ENCODE measurements at regions not wholly inside any gene's neighbourhood (a gene's known extent, or its start where the extent isn't known, plus 50 kb on each side); places are given as distances from the start of the nearest gene placed in this dataset.

GRCh38 chr3:34650131-34650530, 851.7 kb downstream of the PDCD6IP start:
- H4K20me1 ChIP-seq (ENCODE audit: control insufficient read depth, insufficient read depth, low read length, poor library complexity, severe bottlenecking): no peaks in the 10 kb centered on the region
- H3K4me1 ChIP-seq (ENCODE audit: control insufficient read depth in 2 of 2, insufficient read depth in 2 of 2, low read length in 2 of 2): no peaks in the 10 kb centered on the region
- intact Hi-C loops (cut with micrococcal nuclease): no loop called here
- Mint-ChIP-seq H3K27me3 (no peaks in the 10 kb centered on the region), H3K9me3 (ENCODE audit: insufficient read depth) (no peaks in the 10 kb centered on the region), H3K4me3 (no peak overlapping the region), H3K4me1 (no peaks in the 10 kb centered on the region), H3K27ac (no peak overlapping the region)
- TF ChIP-seq CTCF (IDR thresholded peaks at IDR 0.05) (no peak), EZH2 (IDR thresholded peaks at IDR 0.05; ENCODE audit: borderline replicate concordance, insufficient read depth, low read depth, low read length, poor library complexity, severe bottlenecking) (no peak)
- no peak overlapping the region for H3K4me3 ChIP-seq (ENCODE audit: control extremely low read depth in 1 of 5, extremely low read depth in 1 of 5, insufficient read depth in 1 of 5, low read depth in 2 of 5, low read length in 4 of 5)
- H3K4me2 ChIP-seq (replicated peaks; ENCODE audit: low read depth, low read length, poor library complexity, severe bottlenecking): no peak overlapping the region
- no peak for DNase-seq
- H3K9me3 ChIP-seq (ENCODE audit: control extremely low read depth in 1 of 3, control insufficient read depth in 2 of 3, insufficient read depth in 1 of 3, low read length in 2 of 3): peaks cover 0 to 2% (median 0%) of the 10 kb centered on the region in 3 donors
- CTCF ChIA-PET: no interaction called here
- ATAC-seq (ENCODE audit: low read depth): no peak
- WGBS (ENCODE audit: insufficient coverage): 89% methylated on average over 1 of the region's 4 CpGs
- no peaks in the 10 kb centered on the region for H3K36me3 ChIP-seq (replicated peaks in 1 of 2; ENCODE audit: control extremely low read depth in 1 of 2, control insufficient read depth in 1 of 2, extremely low read depth in 1 of 2, insufficient read depth in 2 of 2, low read length in 1 of 2)
- no peaks in the 10 kb centered on the region for H3K27me3 ChIP-seq (replicated peaks in 1 of 4; ENCODE audit: control extremely low read depth in 1 of 4, control insufficient read depth in 3 of 4, insufficient read depth in 4 of 4, low read length in 3 of 4)
- no peak overlapping the region for H3K9ac ChIP-seq (ENCODE audit: low read length)
- H3K79me2 ChIP-seq (ENCODE audit: control insufficient read depth, insufficient read depth, low read length): no peaks in the 10 kb centered on the region
- no peak overlapping the region for H3K27ac ChIP-seq (ENCODE audit: low read length in 2 of 2)
- POLR2A ChIA-PET: no interaction called here
- no peak overlapping the region for H2AFZ ChIP-seq (ENCODE audit: insufficient read depth, low read depth, low read length, poor library complexity, severe bottlenecking)

DNA sequence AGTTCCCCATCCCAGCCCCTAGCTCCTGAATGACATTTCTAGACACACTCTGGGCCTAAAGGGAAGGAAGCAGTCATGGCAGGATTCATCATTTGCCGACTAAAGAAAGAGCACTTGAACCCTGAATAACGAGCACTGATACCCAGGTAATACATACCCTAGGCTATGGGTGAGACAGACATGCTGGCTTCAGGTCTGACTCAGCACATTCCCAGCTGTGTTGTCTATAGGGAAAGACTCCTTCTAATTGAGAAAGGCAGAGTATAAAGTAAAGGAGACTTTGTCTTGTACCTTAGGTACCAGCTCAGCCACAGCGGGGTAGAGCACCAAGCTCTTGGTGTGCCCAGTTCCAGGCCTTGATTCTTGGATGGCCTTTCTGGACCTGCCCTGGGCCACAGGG, 870.5 kb downstream of the PDCD6IP start:
- 73% methylated on average over 2 of the region's 3 CpGs for WGBS (ENCODE audit: insufficient coverage)
- H3K4me1 Mint-ChIP-seq: no peaks in the 10 kb centered on the region
- intact Hi-C loops (cut with micrococcal nuclease): no loop called here
- Histone ChIP-seq H3K36me3 (replicated peaks in 1 of 2; ENCODE audit: control extremely low read depth in 1 of 2, control insufficient read depth in 1 of 2, extremely low read depth in 1 of 2, insufficient read depth in 2 of 2, low read length in 1 of 2) (no peaks in the 10 kb centered on the region), H2AFZ (ENCODE audit: insufficient read depth, low read depth, low read length, poor library complexity, severe bottlenecking) (no peak overlapping the region), H3K4me3 (ENCODE audit: control extremely low read depth in 1 of 5, extremely low read depth in 1 of 5, insufficient read depth in 1 of 5, low read depth in 2 of 5, low read length in 4 of 5) (no peak overlapping the region), H4K20me1 (ENCODE audit: control insufficient read depth, insufficient read depth, low read length, poor library complexity, severe bottlenecking) (no peaks in the 10 kb centered on the region), H3K9ac (ENCODE audit: low read length) (no peak overlapping the region), H3K27ac (ENCODE audit: low read length in 2 of 2) (no peak overlapping the region), H3K9me3 (ENCODE audit: control extremely low read depth in 1 of 3, control insufficient read depth in 2 of 3, insufficient read depth in 1 of 3, low read length in 2 of 3) (peaks cover 0 to 3% (median 0%) of the 10 kb centered on the region in 3 donors), H3K79me2 (ENCODE audit: control insufficient read depth, insufficient read depth, low read length) (no peaks in the 10 kb centered on the region), H3K4me1 (ENCODE audit: control insufficient read depth in 2 of 2, insufficient read depth in 2 of 2, low read length in 2 of 2) (no peaks in the 10 kb centered on the region), H3K4me2 (replicated peaks; ENCODE audit: low read depth, low read length, poor library complexity, severe bottlenecking) (no peak overlapping the region), H3K27me3 (replicated peaks in 1 of 4; ENCODE audit: control extremely low read depth in 1 of 4, control insufficient read depth in 3 of 4, insufficient read depth in 4 of 4, low read length in 3 of 4) (no peaks in the 10 kb centered on the region)
- ChIA-PET CTCF (no interaction called here), POLR2A (no interaction called here)
- TF ChIP-seq CTCF (IDR thresholded peaks at IDR 0.05) (no peak), EZH2 (IDR thresholded peaks at IDR 0.05; ENCODE audit: borderline replicate concordance, insufficient read depth, low read depth, low read length, poor library complexity, severe bottlenecking) (no peak)
- no peak for ATAC-seq (ENCODE audit: low read depth)
- no peaks in the 10 kb centered on the region for H3K27me3 Mint-ChIP-seq
- H3K4me3 Mint-ChIP-seq: no peak overlapping the region
- DNase-seq: no peak
- no peak overlapping the region for H3K27ac Mint-ChIP-seq
- no peaks in the 10 kb centered on the region for H3K9me3 Mint-ChIP-seq (ENCODE audit: insufficient read depth)
